Neuronal stem cell (in vitro differentiated cells): ENCODE measurements at regions not wholly inside any gene's neighbourhood (a gene's known extent, or its start where the extent isn't known, plus 50 kb on each side); places are given as distances from the start of the nearest gene placed in this dataset.

Experiments
- DNase-seq: peaks from one replicate; pipeline ENCODE4 v3.0.0-alpha.2; 2013; ENCODE audit warnings: low spot score
- H2AFZ ChIP-seq: one replicate; pipeline ENCODE4 v1.6.1; 2013; ENCODE audit warnings: mild to moderate bottlenecking, low read length, inconsistent platforms
- H2AK5ac ChIP-seq: 2 replicates; pipeline ENCODE4 v1.6.1; 2013; ENCODE audit warnings: low read depth, mild to moderate bottlenecking, inconsistent platforms, low read length, moderate library complexity, mixed read lengths
- H2BK120ac ChIP-seq: 2 replicates; pipeline ENCODE4 v1.6.1; 2013; ENCODE audit warnings: low read depth, mild to moderate bottlenecking, inconsistent platforms, low read length, moderate library complexity, mixed read lengths
- H2BK12ac ChIP-seq: one replicate; pipeline ENCODE4 v1.6.1; 2013; ENCODE audit warnings: low read length, inconsistent platforms
- H2BK15ac ChIP-seq: 2 replicates; pipeline ENCODE4 v1.6.1; 2013; ENCODE audit warnings: mild to moderate bottlenecking, low read length, inconsistent platforms, mixed read lengths
- H2BK5ac ChIP-seq: one replicate; pipeline ENCODE4 v1.6.1; 2013; ENCODE audit warnings: inconsistent platforms, mild to moderate bottlenecking, low read length, moderate library complexity
- H3K14ac ChIP-seq: one replicate; pipeline ENCODE4 v1.6.1; 2013; ENCODE audit warnings: low read length, inconsistent platforms
- H3K18ac ChIP-seq: 2 replicates; pipeline ENCODE4 v1.6.1; 2013; ENCODE audit warnings: low read length, inconsistent platforms
- H3K23ac ChIP-seq: 2 replicates; pipeline ENCODE4 v1.6.1; 2013; ENCODE audit warnings: low read depth, mild to moderate bottlenecking, mixed read lengths, low read length, inconsistent platforms; ENCODE audit not compliant: poor library complexity
- H3K27ac ChIP-seq: replicated peaks from 3 replicates; pipeline ENCODE4 v1.5.1; 2013; ENCODE audit warnings: low read length, inconsistent platforms
- H3K27me3 ChIP-seq, 3 experiments: 2 replicates each; pipeline ENCODE4 v1.6.1; 2013; ENCODE audit warnings: low read length in 3 of 3, mild to moderate bottlenecking in 2 of 3, inconsistent platforms in 1 of 3, low read depth in 1 of 3, mixed read lengths in 1 of 3, moderate library complexity in 1 of 3; ENCODE audit not compliant: control insufficient read depth in 3 of 3, insufficient read depth in 3 of 3
- H3K36me3 ChIP-seq, 2 donors: replicated peaks in 1 of 2; 2 replicates each; pipeline ENCODE4 v1.6.1; 2013; ENCODE audit warnings: low read length in 2 of 2; ENCODE audit not compliant: control insufficient read depth in 2 of 2, insufficient read depth in 2 of 2
- H3K4ac ChIP-seq: 2 replicates; pipeline ENCODE4 v1.6.1; 2013; ENCODE audit warnings: inconsistent platforms, mild to moderate bottlenecking, low read length, moderate library complexity
- H3K4me1 ChIP-seq, 2 donors: 1 replicate in 1 of 2; 2 replicates in 1 of 2; pipeline ENCODE4 v1.6.1; 2013; ENCODE audit warnings: low read length in 2 of 2, low read depth in 1 of 2; ENCODE audit not compliant: control insufficient read depth in 2 of 2, insufficient read depth in 1 of 2
- H3K4me2 ChIP-seq: one replicate; pipeline ENCODE4 v1.6.1; 2013; ENCODE audit warnings: mild to moderate bottlenecking, low read length, inconsistent platforms; ENCODE audit not compliant: insufficient read depth, poor library complexity, severe bottlenecking
- H3K4me3 ChIP-seq, 2 donors: 2 replicates each; pipeline ENCODE4 v1.5.1; 2013; ENCODE audit warnings: low read length in 2 of 2, mild to moderate bottlenecking in 2 of 2, inconsistent platforms in 1 of 2, moderate library complexity in 1 of 2
- H3K79me1 ChIP-seq: one replicate; pipeline ENCODE4 v1.6.1; 2013; ENCODE audit warnings: low read depth, mild to moderate bottlenecking, inconsistent platforms, low read length, moderate library complexity
- H3K9ac ChIP-seq: one replicate; pipeline ENCODE4 v1.6.1; 2013; ENCODE audit warnings: mild to moderate bottlenecking, low read depth, low read length, inconsistent platforms; ENCODE audit not compliant: poor library complexity
- H3K9me3 ChIP-seq, 2 donors: replicated peaks in 1 of 2; 2 replicates each; pipeline versions ENCODE3 to v1.6.1; 2013; ENCODE audit warnings: low read length in 2 of 2, mild to moderate bottlenecking in 2 of 2, inconsistent platforms in 1 of 2, low read depth in 1 of 2, mixed read lengths in 1 of 2, moderate library complexity in 1 of 2; ENCODE audit not compliant: control insufficient read depth in 2 of 2, insufficient read depth in 1 of 2
- H4K8ac ChIP-seq: one replicate; pipeline ENCODE4 v1.6.1; 2013; ENCODE audit warnings: low read depth, mild to moderate bottlenecking, inconsistent platforms, low read length, moderate library complexity
- H4K91ac ChIP-seq: one replicate; pipeline ENCODE4 v1.6.1; 2013; ENCODE audit warnings: low read length, low read depth, mild to moderate bottlenecking, inconsistent platforms; ENCODE audit not compliant: poor library complexity
- WGBS, 2 donors: extraction: QIAGEN DNeasy Blood & Tissue Kit; methylation state at CpG; one replicate each; pipeline ENCODE4 v1.1.7; 2013; ENCODE audit warnings: missing lambda C conversion rate in 2 of 2, mixed read lengths in 1 of 2; ENCODE audit not compliant: insufficient read length in 2 of 2, insufficient replicate concordance in 1 of 2; ENCODE audit errors: extremely low coverage in 2 of 2; 5-methylcytosine and 5-hydroxymethylcytosine counted together

- Histone ChIP-seq H2BK120ac (no peak overlapping the region), H4K91ac (no peak overlapping the region), H3K9ac (no peak overlapping the region), H2AFZ (no peak overlapping the region), H2BK5ac (no peak overlapping the region), H3K79me1 (no peaks in the 10 kb centered on the region), H3K14ac (no peak overlapping the region), H3K4me3 (peak overlapping the region in 1 of 2 donors; percentile 46), H2BK12ac (no peak overlapping the region), H3K36me3 (no peaks in the 10 kb centered on the region), H2BK15ac (no peak overlapping the region), H3K4ac (no peak overlapping the region), H3K27ac (no peak overlapping the region), H3K4me2 (no peak overlapping the region), H3K4me1 (peaks cover 1 to 2% of the 10 kb centered on the region in 2 donors), H3K9me3 (peaks cover 0 to 2% of the 10 kb centered on the region in 2 donors), H3K23ac (no peak overlapping the region), H3K27me3 (peaks cover 0 to 14% (median 5%) of the 10 kb centered on the region in 3 experiments), H3K18ac (no peak overlapping the region), H2AK5ac (no peak overlapping the region), H4K8ac (no peak overlapping the region)
- DNase-seq = no peak
- WGBS, 2 donors = no CpG with 5 or more reads among the region's 2 CpGs
Observed at GRCh38 chrX:40177489-40177888, 79.7 kb upstream of the BCOR start.

- no peak overlapping the region for H2BK120ac ChIP-seq
- H3K9ac ChIP-seq = no peak overlapping the region
- no peak overlapping the region for H2AK5ac ChIP-seq
- peak overlapping the region; percentile 25 for H3K4me2 ChIP-seq
- no peak overlapping the region for H3K23ac ChIP-seq
- DNase-seq = no peak
- no peak overlapping the region for H3K4ac ChIP-seq
- no peak overlapping the region for H4K91ac ChIP-seq
- H3K18ac ChIP-seq = no peak overlapping the region
- H3K79me1 ChIP-seq = no peaks in the 10 kb centered on the region
- H3K4me3 ChIP-seq = peak overlapping the region; percentile 41 to 46
- H3K36me3 ChIP-seq = no peaks in the 10 kb centered on the region
- H3K4me1 ChIP-seq = peaks cover 1 to 2% of the 10 kb centered on the region in 2 donors
- H2AFZ ChIP-seq = peak overlapping the region; percentile 40
- H2BK5ac ChIP-seq = no peak overlapping the region
- no peak overlapping the region for H2BK12ac ChIP-seq
- peaks cover 0 to 14% (median 8%) of the 10 kb centered on the region in 3 experiments for H3K27me3 ChIP-seq
- WGBS, 2 donors = no CpG with 5 or more reads among the region's 14 CpGs
- H3K9me3 ChIP-seq = peaks cover 0 to 2% of the 10 kb centered on the region in 2 donors
- no peak overlapping the region for H3K14ac ChIP-seq
- no peak overlapping the region for H3K27ac ChIP-seq
- no peak overlapping the region for H4K8ac ChIP-seq
- no peak overlapping the region for H2BK15ac ChIP-seq
Observed at GRCh38 chrX:40177117-40177430, 79.3 kb upstream of the BCOR start.

- Histone ChIP-seq H3K36me3 (no peaks in the 10 kb centered on the region), H4K8ac (no peak overlapping the region), H2BK120ac (peak overlapping the region; percentile 87), H3K4ac (no peak overlapping the region), H3K4me3 (peak overlapping the region; percentile 46 to 83), H3K79me1 (no peaks in the 10 kb centered on the region), H2BK5ac (peak overlapping the region; percentile 90), H3K18ac (peak overlapping the region; percentile 97), H3K27me3 (peaks cover 0 to 14% (median 12%) of the 10 kb centered on the region in 3 experiments), H2AFZ (peak overlapping the region; percentile 40), H4K91ac (no peak overlapping the region), H3K4me1 (peaks cover 1 to 2% of the 10 kb centered on the region in 2 donors), H3K14ac (peak overlapping the region; percentile 21), H3K9ac (peak overlapping the region; percentile 81), H2BK12ac (no peak overlapping the region), H3K27ac (peak overlapping the region; percentile 35), H3K4me2 (peak overlapping the region; percentile 69), H3K9me3 (peaks cover 0 to 2% of the 10 kb centered on the region in 2 donors), H2AK5ac (peak overlapping the region; percentile 79), H2BK15ac (peak overlapping the region; percentile 49), H3K23ac (no peak overlapping the region)
- no CpG with 5 or more reads among the region's 85 CpGs for WGBS, 2 donors
- DNase-seq = no peak
Observed at GRCh38 chrX:40176351-40177116, 78.8 kb upstream of the BCOR start.

GRCh38 chrX:40175511-40176350 is 78.0 kb upstream of the BCOR start:
- Histone ChIP-seq H4K8ac (peak overlapping the region; percentile 43), H2AK5ac (peak overlapping the region; percentile 79), H3K9ac (peak overlapping the region; percentile 88), H3K14ac (peak overlapping the region; percentile 21), H2BK15ac (peak overlapping the region; percentile 49), H3K4me1 (peaks cover 2 to 7% of the 10 kb centered on the region in 2 donors), H3K9me3 (peaks cover 0 to 2% of the 10 kb centered on the region in 2 donors), H3K23ac (peak overlapping the region; percentile 65), H3K27me3 (peaks cover 0 to 20% (median 19%) of the 10 kb centered on the region in 3 experiments), H4K91ac (no peak overlapping the region), H2AFZ (peak overlapping the region; percentile 35), H3K27ac (peak overlapping the region; percentile 31), H3K18ac (peak overlapping the region; percentile 97), H2BK120ac (peak overlapping the region; percentile 87), H2BK5ac (peak overlapping the region; percentile 90), H3K4ac (peak overlapping the region; percentile 76), H3K79me1 (no peaks in the 10 kb centered on the region), H2BK12ac (no peak overlapping the region), H3K36me3 (no peaks in the 10 kb centered on the region), H3K4me3 (peak overlapping the region; percentile 46 to 83), H3K4me2 (peak overlapping the region; percentile 69)
- DNase-seq = no peak
- WGBS, 2 donors = no CpG with 5 or more reads among the region's 74 CpGs
